ENCODE measurements at regions not wholly inside any gene's neighbourhood (a gene's known extent, or its start where the extent isn't known, plus 50 kb on each side); places are given as distances from the start of the nearest gene placed in this dataset.

GRCh38 chr21:25024639-25025038 is 582.6 kb downstream of the MRPL39 start:
- Histone ChIP-seq H3K4me3 (no peak overlapping the region), H3K9me3 (no peaks in the 10 kb centered on the region), H3K27ac (no peak overlapping the region), H3K27me3 (no peaks in the 10 kb centered on the region), H3K4me1 (no peaks in the 10 kb centered on the region), H3K36me3 (no peaks in the 10 kb centered on the region)
- ATAC-seq = no peak
- 83% methylated on average over 1 of the region's 3 CpGs; no CpG with 5 or more reads in 1 of the 2 donors for WGBS, 2 donors (ENCODE audit: low coverage in 1 of 2)
- TF ChIP-seq EP300 (IDR thresholded peaks at IDR 0.05) (no peak), CTCF (IDR thresholded peaks at IDR 0.05) (no peak)

- no peaks in the 10 kb centered on the region for H3K36me3 ChIP-seq
- TF ChIP-seq POLR2AphosphoS5 (IDR thresholded peaks at IDR 0.05) (no peak), CTCF (IDR thresholded peaks at IDR 0.05) (no peak), EP300 (IDR thresholded peaks at IDR 0.05) (no peak), POLR2A (IDR thresholded peaks at IDR 0.05) (no peak)
- H3K9me3 ChIP-seq = peaks cover 0 to 9% (median 0%) of the 10 kb centered on the region in 3 donors
- H3K27me3 ChIP-seq = no peaks in the 10 kb centered on the region
- no peaks in the 10 kb centered on the region for H3K4me1 ChIP-seq
- no peak for ATAC-seq
- 80 to 88% methylated on average over 5 to 7 of the region's 7 CpGs for WGBS, 2 donors (ENCODE audit: low coverage in 1 of 2)
- no peak overlapping the region for H3K27ac ChIP-seq
- no peak overlapping the region for H3K4me3 ChIP-seq
Measured at GRCh38 chr21:25005388-25005787, 601.9 kb downstream of the MRPL39 start.

GRCh38 chr21:25002676-25003075 is 604.6 kb downstream of the MRPL39 start:
- Histone ChIP-seq H3K27me3 (no peaks in the 10 kb centered on the region), H3K9me3 (peaks cover 0 to 9% (median 0%) of the 10 kb centered on the region in 3 donors), H3K4me1 (no peaks in the 10 kb centered on the region), H3K36me3 (no peaks in the 10 kb centered on the region), H3K4me3 (no peak overlapping the region), H3K27ac (no peak overlapping the region)
- WGBS, 2 donors (ENCODE audit: low coverage in 1 of 2) = 47 to 75% methylated on average over 2 of the region's 2 CpGs
- ATAC-seq = no peak
- TF ChIP-seq EP300 (IDR thresholded peaks at IDR 0.05) (no peak), CTCF (IDR thresholded peaks at IDR 0.05) (no peak), POLR2A (IDR thresholded peaks at IDR 0.05) (no peak), POLR2AphosphoS5 (IDR thresholded peaks at IDR 0.05) (no peak)

GRCh38 chr21:24995216-24995615 is 612.1 kb downstream of the MRPL39 start:
- Histone ChIP-seq H3K36me3 (no peaks in the 10 kb centered on the region), H3K27ac (no peak overlapping the region), H3K4me3 (no peak overlapping the region), H3K4me1 (no peaks in the 10 kb centered on the region), H3K27me3 (no peaks in the 10 kb centered on the region), H3K9me3 (no peaks in the 10 kb centered on the region)
- no peak for TF ChIP-seq CTCF (IDR thresholded peaks at IDR 0.05)
- TF ChIP-seq EP300 (IDR thresholded peaks at IDR 0.05) = no peak
- TF ChIP-seq POLR2AphosphoS5 (IDR thresholded peaks at IDR 0.05) = no peak
- no peak for TF ChIP-seq POLR2A (IDR thresholded peaks at IDR 0.05)
- WGBS, 2 donors (ENCODE audit: low coverage in 1 of 2) = 8 to 20% methylated on average over 2 to 3 of the region's 3 CpGs
- no peak for ATAC-seq

GRCh38 chr21:24994717-24995116 is 612.6 kb downstream of the MRPL39 start:
- Histone ChIP-seq H3K27ac (no peak overlapping the region), H3K4me1 (no peaks in the 10 kb centered on the region), H3K36me3 (no peaks in the 10 kb centered on the region), H3K9me3 (no peaks in the 10 kb centered on the region), H3K4me3 (no peak overlapping the region), H3K27me3 (no peaks in the 10 kb centered on the region)
- WGBS, 2 donors (ENCODE audit: low coverage in 1 of 2) = 80% methylated on average over 2 of the region's 4 CpGs; no CpG with 5 or more reads in 1 of the 2 donors
- no peak for TF ChIP-seq POLR2A (IDR thresholded peaks at IDR 0.05)
- TF ChIP-seq EP300 (IDR thresholded peaks at IDR 0.05) = no peak
- no peak for TF ChIP-seq POLR2AphosphoS5 (IDR thresholded peaks at IDR 0.05)
- TF ChIP-seq CTCF (IDR thresholded peaks at IDR 0.05) = no peak
- no peak for ATAC-seq
